ENCODE measurements at regions not wholly inside any gene's neighbourhood (a gene's known extent, or its start where the extent isn't known, plus 50 kb on each side); places are given as distances from the start of the nearest gene placed in this dataset.

DNA sequence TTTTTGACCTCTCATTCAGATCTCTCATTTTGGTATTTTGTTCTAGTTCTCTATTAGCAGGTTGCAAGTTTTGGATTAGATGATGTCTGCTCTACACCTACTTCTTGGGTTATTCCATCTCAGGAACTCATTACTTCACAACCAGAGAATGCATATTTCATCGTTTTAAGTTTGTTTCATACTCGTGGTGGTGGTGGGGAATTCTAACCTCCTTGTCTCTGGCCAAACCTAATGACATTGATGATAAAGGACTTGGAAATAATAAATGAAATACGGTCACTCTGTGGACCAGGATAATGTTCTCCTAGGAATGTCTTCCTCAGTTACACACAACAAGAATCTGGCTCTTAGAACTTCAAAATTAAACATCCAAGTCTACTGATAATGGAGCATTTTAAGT is 115.2 kb downstream of the CDC42EP3 start:
- TF ChIP-seq CTCF (IDR thresholded peaks at IDR 0.05; ENCODE audit: low read length) (no peak), EZH2 (IDR thresholded peaks at IDR 0.05; ENCODE audit: borderline replicate concordance, low read length) (no peak)
